ENCODE measurements at regions not wholly inside any gene's neighbourhood (a gene's known extent, or its start where the extent isn't known, plus 50 kb on each side); places are given as distances from the start of the nearest gene placed in this dataset.

- CTCF ChIA-PET: no interaction called here
Measured at GRCh38 chr10:118246332-118247295, 95.5 kb downstream of the FAM204A start.

GRCh38 chr10:118243907-118244306 lies 98.2 kb downstream of the FAM204A start:
- ChIA-PET CTCF (interaction anchor here (0.8 to 1.6 kb wide), 3 partner anchors 707 to 747 kb away, joined by 3 to 6 read pairs (median 3); no protein-coding TSS in a partner anchor), POLR2A (no interaction called here)

More at GRCh38 chr10:118246332-118247295, 95.5 kb downstream of the FAM204A start:
- POLR2A ChIA-PET: no interaction called here

- POLR2A ChIA-PET: no interaction called here
- CTCF ChIA-PET: interaction anchor here (0.9 to 1.7 kb wide), 3 partner anchors 22 to 745 kb away, joined by 3 to 13 read pairs (median 4); no protein-coding TSS in a partner anchor
Measured at GRCh38 chr10:118241229-118242137, 100.6 kb downstream of the FAM204A start.

- CTCF ChIA-PET: no interaction called here
- POLR2A ChIA-PET: no interaction called here
Measured at GRCh38 chr10:118239236-118239630, 102.9 kb downstream of the FAM204A start.

GRCh38 chr10:118238573-118239235 lies 103.4 kb downstream of the FAM204A start:
- CTCF ChIA-PET: no interaction called here
- POLR2A ChIA-PET: no interaction called here

GRCh38 chr10:118237930-118238329 lies 104.2 kb downstream of the FAM204A start:
- ChIA-PET POLR2A (no interaction called here), CTCF (no interaction called here)

- POLR2A ChIA-PET: no interaction called here
- CTCF ChIA-PET: no interaction called here
Measured at GRCh38 chr10:118234683-118235082, 107.4 kb downstream of the FAM204A start.

GRCh38 chr10:118220346-118220850 lies 121.7 kb downstream of the FAM204A start:
- POLR2A ChIA-PET: no interaction called here

GRCh38 chr10:118218562-118218961 lies 123.6 kb downstream of the FAM204A start:
- CTCF ChIA-PET: no interaction called here

More at GRCh38 chr10:118220346-118220850, 121.7 kb downstream of the FAM204A start:
- CTCF ChIA-PET: no interaction called here

GRCh38 chr10:118216571-118217170 lies 125.5 kb downstream of the FAM204A start:
- ChIA-PET CTCF (no interaction called here), POLR2A (no interaction called here)

More at GRCh38 chr10:118218562-118218961, 123.6 kb downstream of the FAM204A start:
- POLR2A ChIA-PET: no interaction called here

GRCh38 chr10:118216020-118216419 lies 126.1 kb downstream of the FAM204A start:
- POLR2A ChIA-PET: no interaction called here

GRCh38 chr10:118214776-118215175 lies 127.3 kb downstream of the FAM204A start:
- ChIA-PET POLR2A (no interaction called here), CTCF (no interaction called here)

More at GRCh38 chr10:118216020-118216419, 126.1 kb downstream of the FAM204A start:
- CTCF ChIA-PET: no interaction called here

GRCh38 chr10:118213436-118213835 lies 128.7 kb downstream of the FAM204A start:
- CTCF ChIA-PET: no interaction called here

GRCh38 chr10:118210276-118210675 lies 131.8 kb downstream of the FAM204A start:
- ChIA-PET POLR2A (no interaction called here), CTCF (no interaction called here)

More at GRCh38 chr10:118213436-118213835, 128.7 kb downstream of the FAM204A start:
- POLR2A ChIA-PET: no interaction called here

- ChIA-PET CTCF (no interaction called here), POLR2A (no interaction called here)
Measured at GRCh38 chr10:118209215-118209614, 132.9 kb downstream of the FAM204A start.

- CTCF ChIA-PET: no interaction called here
Measured at GRCh38 chr10:118207470-118208007, 134.6 kb downstream of the FAM204A start.

GRCh38 chr10:118204292-118204943 lies 137.7 kb downstream of the FAM204A start:
- POLR2A ChIA-PET: no interaction called here
- CTCF ChIA-PET: no interaction called here

More at GRCh38 chr10:118207470-118208007, 134.6 kb downstream of the FAM204A start:
- POLR2A ChIA-PET: no interaction called here

GRCh38 chr10:118203461-118203860 lies 138.7 kb downstream of the FAM204A start:
- CTCF ChIA-PET: no interaction called here
- POLR2A ChIA-PET: no interaction called here
